Loucy (cell line): ENCODE measurements at regions not wholly inside any gene's neighbourhood (a gene's known extent, or its start where the extent isn't known, plus 50 kb on each side); places are given as distances from the start of the nearest gene placed in this dataset.

Experiments
- H2AFZ ChIP-seq: fragments of 200-600 bp; sonication (generic); 2 replicates; pipeline ENCODE4 v1.6.0; 2016; ENCODE audit warnings: antibody characterized with exemption, mild to moderate bottlenecking, low read length, moderate library complexity
- H3F3A ChIP-seq: fragments of 200-600 bp; 2 replicates; pipeline ENCODE4 v1.6.0; 2016; ENCODE audit warnings: antibody characterized with exemption, low read depth, mild to moderate bottlenecking
- H3K27me3 ChIP-seq: fragments of 200-600 bp; sonication (generic); 2 replicates; pipeline ENCODE4 v1.6.1; 2014; ENCODE audit warnings: low read length, mild to moderate bottlenecking; ENCODE audit not compliant: insufficient read depth, poor library complexity, severe bottlenecking
- H3K36me3 ChIP-seq: fragments of 200-600 bp; sonication (generic); 2 replicates; pipeline ENCODE4 v1.6.1; 2016; ENCODE audit warnings: low read length; ENCODE audit not compliant: insufficient read depth
- H3K4me1 ChIP-seq: fragments of 200-600 bp; sonication (generic); 2 replicates; pipeline ENCODE4 v1.5.1; 2014; ENCODE audit warnings: low read length, mild to moderate bottlenecking; ENCODE audit not compliant: insufficient read depth, poor library complexity, severe bottlenecking
- H3K4me2 ChIP-seq: fragments of 200-600 bp; sonication (generic); 2 replicates; pipeline ENCODE4 v1.6.0; 2014; ENCODE audit warnings: antibody characterized with exemption, low read length, low read depth, mild to moderate bottlenecking; ENCODE audit not compliant: poor library complexity, severe bottlenecking
- H3K4me3 ChIP-seq: fragments of 200-600 bp; sonication (generic); 2 replicates; pipeline ENCODE4 v1.5.1; 2014; ENCODE audit warnings: low read length, mild to moderate bottlenecking, mixed read lengths; ENCODE audit not compliant: poor library complexity, severe bottlenecking
- H3K79me2 ChIP-seq: fragments of 200-600 bp; sonication (generic); 2 replicates; pipeline ENCODE4 v1.6.1; 2014; ENCODE audit warnings: low read length; ENCODE audit not compliant: insufficient read depth
- H3K9ac ChIP-seq: fragments of 200-600 bp; sonication (generic); 2 replicates; pipeline ENCODE4 v1.6.0; 2014; ENCODE audit warnings: mild to moderate bottlenecking, low read depth, low read length, moderate library complexity; ENCODE audit not compliant: poor library complexity, severe bottlenecking
- H3K9me2 ChIP-seq: fragments of 200-600 bp; sonication (generic); replicated peaks from 2 replicates; pipeline ENCODE4 v1.6.1; 2016; ENCODE audit warnings: low read depth, low read length, mixed read lengths
- H3K9me3 ChIP-seq: fragments of 200-600 bp; sonication (generic); 2 replicates; pipeline ENCODE4 v1.6.1; 2014; ENCODE audit warnings: mild to moderate bottlenecking, antibody characterized with exemption, low read length, low read depth; ENCODE audit not compliant: insufficient read depth
- H4K20me1 ChIP-seq: fragments of 200-600 bp; sonication (generic); 2 replicates; pipeline ENCODE4 v1.6.0; 2014; ENCODE audit warnings: antibody characterized with exemption, low read length, mild to moderate bottlenecking; ENCODE audit not compliant: insufficient read depth, poor library complexity, severe bottlenecking
- CTCF ChIP-seq: fragments of 200-600 bp; sonication (generic); conservative IDR thresholded peaks from 2 replicates; pipeline ENCODE4 v1.5.1; 2014; ENCODE audit warnings: mild to moderate bottlenecking, antibody characterized with exemption, low read length
- EZH2phosphoT487 ChIP-seq: fragments of 200-600 bp; IDR thresholded peaks from 2 replicates; pipeline ENCODE4 v1.6.1; 2018; ENCODE audit warnings: antibody characterized with exemption, mild to moderate bottlenecking, moderate library complexity, borderline replicate concordance

DNA sequence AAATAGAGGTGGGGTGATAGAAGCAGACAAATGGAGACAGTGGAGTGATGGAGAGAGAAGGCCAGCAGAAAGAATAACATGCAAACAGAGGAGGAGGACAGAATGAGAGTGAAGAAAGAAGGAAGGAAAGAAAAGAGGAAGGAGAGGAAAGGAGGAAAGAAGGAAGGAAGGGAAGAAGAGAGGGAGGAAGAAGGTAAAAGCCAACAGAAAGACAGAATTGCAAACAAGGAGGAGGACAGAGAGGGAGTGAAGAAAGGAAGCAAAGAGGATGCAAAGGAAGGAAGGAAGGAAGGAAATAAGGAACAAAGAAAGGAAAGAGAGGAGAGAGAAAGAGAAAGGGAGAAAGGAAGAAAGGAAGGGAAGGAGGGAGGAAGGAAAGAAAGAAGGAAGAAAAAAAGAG lies 444.0 kb downstream of the IRS1 start:
- no peaks in the 10 kb centered on the region for H3K9me2 ChIP-seq
- H3K9ac ChIP-seq: no peak overlapping the region
- no peak overlapping the region for H3K4me2 ChIP-seq
- no peak for TF ChIP-seq CTCF
- TF ChIP-seq EZH2phosphoT487: no peak
- no peak overlapping the region for H3K4me3 ChIP-seq
- H2AFZ ChIP-seq: no peak overlapping the region
- H3K79me2 ChIP-seq: no peaks in the 10 kb centered on the region
- H3K9me3 ChIP-seq: no peaks in the 10 kb centered on the region
- H3K27me3 ChIP-seq: no peaks in the 10 kb centered on the region
- no peaks in the 10 kb centered on the region for H3K36me3 ChIP-seq
- H3K4me1 ChIP-seq: no peaks in the 10 kb centered on the region
- no peaks in the 10 kb centered on the region for H4K20me1 ChIP-seq
- H3F3A ChIP-seq: no peaks in the 10 kb centered on the region

GRCh38 chr2:226354434-226354833 lies 445.2 kb downstream of the IRS1 start:
- H3K9ac ChIP-seq: no peak overlapping the region
- no peaks in the 10 kb centered on the region for H3K9me2 ChIP-seq
- no peak overlapping the region for H2AFZ ChIP-seq

DNA sequence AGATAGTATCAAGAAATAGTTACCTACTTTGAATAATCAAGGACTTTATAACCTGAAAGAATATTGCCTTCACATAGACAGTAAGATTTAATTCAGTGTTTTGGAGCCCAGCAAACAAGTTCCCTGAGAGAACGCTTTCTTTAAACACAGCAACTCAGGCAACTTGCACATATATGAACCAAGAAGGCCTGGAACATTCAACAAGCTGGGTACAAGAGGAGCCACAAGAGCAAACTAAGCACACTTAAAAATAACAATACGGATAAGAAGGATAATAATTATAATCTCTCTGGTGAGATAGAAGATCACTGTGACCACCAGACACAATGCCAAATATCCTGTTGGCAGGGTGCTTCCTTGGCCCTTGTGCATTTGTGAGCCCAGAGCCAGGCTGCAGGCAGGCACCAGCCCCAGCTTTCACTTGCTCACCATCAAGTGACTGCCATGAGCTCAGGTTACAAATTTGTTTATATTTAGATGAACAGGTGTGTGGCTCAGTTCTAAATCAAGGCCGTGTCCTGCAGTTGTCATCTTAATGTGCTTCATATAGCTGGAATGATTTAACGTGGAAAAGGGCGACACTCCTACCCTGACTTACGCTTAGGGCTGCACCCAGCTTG lies 446.6 kb downstream of the IRS1 start:
- H3K4me3 ChIP-seq: no peak overlapping the region

More at GRCh38 chr2:226354434-226354833, 445.2 kb downstream of the IRS1 start:
- no peaks in the 10 kb centered on the region for H3K4me1 ChIP-seq
- no peaks in the 10 kb centered on the region for H3K79me2 ChIP-seq
- no peaks in the 10 kb centered on the region for H3K27me3 ChIP-seq
- TF ChIP-seq EZH2phosphoT487 (no peak), CTCF (no peak)
- H3K9me3 ChIP-seq: no peaks in the 10 kb centered on the region
- no peaks in the 10 kb centered on the region for H3K36me3 ChIP-seq
- no peak overlapping the region for H3K4me3 ChIP-seq
- H4K20me1 ChIP-seq: no peaks in the 10 kb centered on the region
- H3K4me2 ChIP-seq: no peak overlapping the region
- no peaks in the 10 kb centered on the region for H3F3A ChIP-seq

More for the DNA sequence above, 446.6 kb downstream of the IRS1 start:
- H3K36me3 ChIP-seq: no peaks in the 10 kb centered on the region
- no peaks in the 10 kb centered on the region for H3F3A ChIP-seq
- H3K79me2 ChIP-seq: no peaks in the 10 kb centered on the region
- no peaks in the 10 kb centered on the region for H3K9me2 ChIP-seq
- H3K4me1 ChIP-seq: no peaks in the 10 kb centered on the region
- H3K27me3 ChIP-seq: no peaks in the 10 kb centered on the region
- TF ChIP-seq CTCF: no peak
- no peak overlapping the region for H3K4me2 ChIP-seq
- H2AFZ ChIP-seq: no peak overlapping the region
- H3K9me3 ChIP-seq: no peaks in the 10 kb centered on the region
- no peak overlapping the region for H3K9ac ChIP-seq
- no peaks in the 10 kb centered on the region for H4K20me1 ChIP-seq
